HL-60 (cell line): ENCODE measurements at regions not wholly inside any gene's neighbourhood (a gene's known extent, or its start where the extent isn't known, plus 50 kb on each side); places are given as distances from the start of the nearest gene placed in this dataset.

Experiments
- DNase-seq, 2 experiments: peaks; one replicate each; pipeline ENCODE4 v3.0.0-alpha.2; 2010 to 2020; ENCODE audit warnings: low read depth in 1 of 2, low spot score in 1 of 2
- H3K27ac ChIP-seq: fragments of 250-450 bp; sonication (Bioruptor Pico); replicated peaks from 2 replicates; pipeline ENCODE4 v1.5.1; 2020; ENCODE audit warnings: mild to moderate bottlenecking, moderate library complexity
- H3K27me3 ChIP-seq: fragments of 250-450 bp; sonication (Bioruptor Pico); 2 replicates; pipeline ENCODE4 v1.5.1; 2021; ENCODE audit warnings: mild to moderate bottlenecking, moderate library complexity; ENCODE audit not compliant: insufficient read depth, poor library complexity, severe bottlenecking
- H3K4me3 ChIP-seq: replicated peaks from 2 replicates; pipeline ENCODE4 v1.5.1; 2011; ENCODE audit warnings: mild to moderate bottlenecking, control low read depth, low read length; ENCODE audit not compliant: insufficient read depth
- GABPA ChIP-seq: IDR thresholded peaks from 2 replicates; pipeline ENCODE4 v1.6.1; 2012; ENCODE audit warnings: low read depth
- POLR2AphosphoS5 ChIP-seq: IDR thresholded peaks from 2 replicates; pipeline ENCODE4 v1.6.1; 2012; ENCODE audit warnings: low read depth
- SPI1 ChIP-seq: IDR thresholded peaks from 2 replicates; pipeline ENCODE4 v1.6.1; 2012; ENCODE audit warnings: low read depth, mild to moderate bottlenecking, borderline replicate concordance
- TF ChIP-seq, protein P1 (sequence below): IDR thresholded peaks from 2 replicates; pipeline ENCODE4 v1.6.1; 2012; ENCODE audit warnings: low read depth; ENCODE audit not compliant: insufficient replicate concordance
- TF ChIP-seq, protein P2 (sequence below): IDR thresholded peaks from one replicate; pipeline ENCODE4 v1.5.1; 2011; ENCODE audit warnings: low read length, control low read depth, inconsistent platforms; ENCODE audit not compliant: insufficient read depth

DNA sequence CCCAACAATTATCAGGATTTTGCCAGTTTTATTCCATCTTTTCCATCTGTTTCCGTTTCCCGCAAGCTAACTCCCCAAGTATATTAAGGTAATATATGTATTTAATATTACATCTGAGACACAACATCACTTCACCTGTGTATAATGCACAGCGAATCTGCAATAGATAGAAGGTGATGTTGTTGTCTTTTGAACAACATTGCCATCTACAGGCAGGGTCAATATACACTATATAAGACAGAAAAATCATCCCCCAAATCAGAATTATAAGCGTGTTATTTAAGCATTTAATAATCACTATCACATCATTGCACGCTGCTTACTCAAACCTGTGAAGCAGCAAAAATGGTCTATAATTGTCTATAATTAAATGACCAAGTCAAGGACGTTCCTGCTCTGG, 1115.5 kb downstream of the NLGN4X start:
- TF ChIP-seq SPI1 (no peak), GABPA (no peak), POLR2AphosphoS5 (no peak)
- TF ChIP-seq, protein P1, sequence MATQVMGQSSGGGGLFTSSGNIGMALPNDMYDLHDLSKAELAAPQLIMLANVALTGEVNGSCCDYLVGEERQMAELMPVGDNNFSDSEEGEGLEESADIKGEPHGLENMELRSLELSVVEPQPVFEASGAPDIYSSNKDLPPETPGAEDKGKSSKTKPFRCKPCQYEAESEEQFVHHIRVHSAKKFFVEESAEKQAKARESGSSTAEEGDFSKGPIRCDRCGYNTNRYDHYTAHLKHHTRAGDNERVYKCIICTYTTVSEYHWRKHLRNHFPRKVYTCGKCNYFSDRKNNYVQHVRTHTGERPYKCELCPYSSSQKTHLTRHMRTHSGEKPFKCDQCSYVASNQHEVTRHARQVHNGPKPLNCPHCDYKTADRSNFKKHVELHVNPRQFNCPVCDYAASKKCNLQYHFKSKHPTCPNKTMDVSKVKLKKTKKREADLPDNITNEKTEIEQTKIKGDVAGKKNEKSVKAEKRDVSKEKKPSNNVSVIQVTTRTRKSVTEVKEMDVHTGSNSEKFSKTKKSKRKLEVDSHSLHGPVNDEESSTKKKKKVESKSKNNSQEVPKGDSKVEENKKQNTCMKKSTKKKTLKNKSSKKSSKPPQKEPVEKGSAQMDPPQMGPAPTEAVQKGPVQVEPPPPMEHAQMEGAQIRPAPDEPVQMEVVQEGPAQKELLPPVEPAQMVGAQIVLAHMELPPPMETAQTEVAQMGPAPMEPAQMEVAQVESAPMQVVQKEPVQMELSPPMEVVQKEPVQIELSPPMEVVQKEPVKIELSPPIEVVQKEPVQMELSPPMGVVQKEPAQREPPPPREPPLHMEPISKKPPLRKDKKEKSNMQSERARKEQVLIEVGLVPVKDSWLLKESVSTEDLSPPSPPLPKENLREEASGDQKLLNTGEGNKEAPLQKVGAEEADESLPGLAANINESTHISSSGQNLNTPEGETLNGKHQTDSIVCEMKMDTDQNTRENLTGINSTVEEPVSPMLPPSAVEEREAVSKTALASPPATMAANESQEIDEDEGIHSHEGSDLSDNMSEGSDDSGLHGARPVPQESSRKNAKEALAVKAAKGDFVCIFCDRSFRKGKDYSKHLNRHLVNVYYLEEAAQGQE, result no peak
- TF ChIP-seq, protein P2, sequence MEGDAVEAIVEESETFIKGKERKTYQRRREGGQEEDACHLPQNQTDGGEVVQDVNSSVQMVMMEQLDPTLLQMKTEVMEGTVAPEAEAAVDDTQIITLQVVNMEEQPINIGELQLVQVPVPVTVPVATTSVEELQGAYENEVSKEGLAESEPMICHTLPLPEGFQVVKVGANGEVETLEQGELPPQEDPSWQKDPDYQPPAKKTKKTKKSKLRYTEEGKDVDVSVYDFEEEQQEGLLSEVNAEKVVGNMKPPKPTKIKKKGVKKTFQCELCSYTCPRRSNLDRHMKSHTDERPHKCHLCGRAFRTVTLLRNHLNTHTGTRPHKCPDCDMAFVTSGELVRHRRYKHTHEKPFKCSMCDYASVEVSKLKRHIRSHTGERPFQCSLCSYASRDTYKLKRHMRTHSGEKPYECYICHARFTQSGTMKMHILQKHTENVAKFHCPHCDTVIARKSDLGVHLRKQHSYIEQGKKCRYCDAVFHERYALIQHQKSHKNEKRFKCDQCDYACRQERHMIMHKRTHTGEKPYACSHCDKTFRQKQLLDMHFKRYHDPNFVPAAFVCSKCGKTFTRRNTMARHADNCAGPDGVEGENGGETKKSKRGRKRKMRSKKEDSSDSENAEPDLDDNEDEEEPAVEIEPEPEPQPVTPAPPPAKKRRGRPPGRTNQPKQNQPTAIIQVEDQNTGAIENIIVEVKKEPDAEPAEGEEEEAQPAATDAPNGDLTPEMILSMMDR, result no peak
- no peak overlapping the region for H3K4me3 ChIP-seq
- H3K27me3 ChIP-seq, result no peaks in the 10 kb centered on the region
- no peak overlapping the region for H3K27ac ChIP-seq
- peak in 1 of 2 experiments; percentile 17 for DNase-seq

DNA sequence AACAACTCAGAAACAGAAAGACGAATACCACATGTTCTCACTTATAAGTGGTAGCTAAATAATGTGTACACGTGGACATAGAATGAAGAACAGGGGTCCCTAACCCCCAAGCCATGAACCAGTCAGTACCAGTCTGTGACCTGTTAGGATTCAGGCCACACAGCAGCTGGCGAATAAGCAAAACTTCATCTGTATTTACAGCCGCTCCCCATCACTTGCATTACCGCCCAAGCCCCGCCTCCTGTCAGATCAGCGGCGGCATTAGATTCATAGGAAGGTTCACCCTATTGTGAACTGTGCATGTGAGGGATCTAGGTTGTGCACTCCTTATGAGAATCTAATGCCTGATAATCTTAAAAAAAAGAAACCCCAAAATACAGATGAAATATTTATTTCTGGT, 1128.7 kb downstream of the NLGN4X start:
- Histone ChIP-seq H3K4me3 (no peak overlapping the region), H3K27ac (no peak overlapping the region), H3K27me3 (no peaks in the 10 kb centered on the region)
- TF ChIP-seq POLR2AphosphoS5 (no peak), SPI1 (no peak), GABPA (no peak)
- TF ChIP-seq, protein P1, result no peak
- TF ChIP-seq, protein P2, result no peak
- no peak for DNase-seq

DNA sequence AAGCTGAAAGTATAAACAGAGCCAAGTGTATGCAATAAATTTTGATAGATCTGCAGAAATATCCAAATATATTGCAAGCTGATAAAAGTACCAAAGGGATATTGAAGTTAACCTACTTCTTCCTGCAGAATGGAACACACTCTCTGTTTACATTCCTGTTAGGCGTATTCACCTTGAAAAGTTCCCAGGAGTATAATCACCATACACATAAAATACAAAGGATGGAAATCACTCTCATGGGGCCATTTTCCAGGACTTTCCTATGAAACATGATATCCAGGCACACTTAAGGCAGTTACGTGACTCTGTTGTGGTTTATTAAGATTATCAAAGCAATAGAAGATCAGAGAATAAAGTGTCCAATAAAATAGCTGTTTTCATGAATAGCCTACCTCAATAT, 1142.3 kb downstream of the NLGN4X start:
- DNase-seq, result no peak
- Histone ChIP-seq H3K4me3 (no peak overlapping the region), H3K27ac (no peak overlapping the region), H3K27me3 (no peaks in the 10 kb centered on the region)
- TF ChIP-seq SPI1 (no peak), POLR2AphosphoS5 (no peak), GABPA (no peak)
- TF ChIP-seq, protein P1, result no peak
- TF ChIP-seq, protein P2, result no peak
